ENCODE measurements at regions not wholly inside any gene's neighbourhood (a gene's known extent, or its start where the extent isn't known, plus 50 kb on each side); places are given as distances from the start of the nearest gene placed in this dataset.

DNA sequence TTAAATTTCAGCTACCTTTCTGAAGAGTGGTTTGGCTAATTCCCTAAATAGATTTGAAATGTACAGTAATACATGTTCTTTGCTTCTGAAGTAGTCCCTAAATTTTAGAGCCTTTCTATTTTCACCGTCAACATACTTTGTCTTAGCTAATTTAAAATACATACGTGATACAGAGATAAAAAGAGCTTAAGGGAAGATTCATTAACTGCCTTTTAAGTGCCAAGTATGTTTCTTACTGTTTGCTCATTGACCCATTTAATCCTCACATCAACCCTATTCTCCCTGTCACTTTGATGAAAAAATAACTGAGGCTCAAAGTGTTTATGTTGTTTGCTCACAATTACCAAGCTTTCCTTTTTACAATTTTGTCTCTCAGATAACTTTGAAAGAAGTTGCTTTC is 118.6 kb upstream of the CDH7 start:
- TF ChIP-seq, protein P1, sequence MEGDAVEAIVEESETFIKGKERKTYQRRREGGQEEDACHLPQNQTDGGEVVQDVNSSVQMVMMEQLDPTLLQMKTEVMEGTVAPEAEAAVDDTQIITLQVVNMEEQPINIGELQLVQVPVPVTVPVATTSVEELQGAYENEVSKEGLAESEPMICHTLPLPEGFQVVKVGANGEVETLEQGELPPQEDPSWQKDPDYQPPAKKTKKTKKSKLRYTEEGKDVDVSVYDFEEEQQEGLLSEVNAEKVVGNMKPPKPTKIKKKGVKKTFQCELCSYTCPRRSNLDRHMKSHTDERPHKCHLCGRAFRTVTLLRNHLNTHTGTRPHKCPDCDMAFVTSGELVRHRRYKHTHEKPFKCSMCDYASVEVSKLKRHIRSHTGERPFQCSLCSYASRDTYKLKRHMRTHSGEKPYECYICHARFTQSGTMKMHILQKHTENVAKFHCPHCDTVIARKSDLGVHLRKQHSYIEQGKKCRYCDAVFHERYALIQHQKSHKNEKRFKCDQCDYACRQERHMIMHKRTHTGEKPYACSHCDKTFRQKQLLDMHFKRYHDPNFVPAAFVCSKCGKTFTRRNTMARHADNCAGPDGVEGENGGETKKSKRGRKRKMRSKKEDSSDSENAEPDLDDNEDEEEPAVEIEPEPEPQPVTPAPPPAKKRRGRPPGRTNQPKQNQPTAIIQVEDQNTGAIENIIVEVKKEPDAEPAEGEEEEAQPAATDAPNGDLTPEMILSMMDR (IDR thresholded peaks at IDR 0.05; ENCODE audit: borderline replicate concordance): no peak
- no peaks in the 10 kb centered on the region for H3K36me3 ChIP-seq
- H3K27ac ChIP-seq (replicated peaks): no peak overlapping the region
- H3K4me3 ChIP-seq: no peak overlapping the region
- H3K27me3 ChIP-seq (ENCODE audit: low read depth): no peaks in the 10 kb centered on the region
- H3K4me1 ChIP-seq: no peaks in the 10 kb centered on the region
- intact Hi-C loops (cut with micrococcal nuclease): no loop called here
- DNase-seq: no peak
- no peaks in the 10 kb centered on the region for H3K9me3 ChIP-seq (replicated peaks)

DNA sequence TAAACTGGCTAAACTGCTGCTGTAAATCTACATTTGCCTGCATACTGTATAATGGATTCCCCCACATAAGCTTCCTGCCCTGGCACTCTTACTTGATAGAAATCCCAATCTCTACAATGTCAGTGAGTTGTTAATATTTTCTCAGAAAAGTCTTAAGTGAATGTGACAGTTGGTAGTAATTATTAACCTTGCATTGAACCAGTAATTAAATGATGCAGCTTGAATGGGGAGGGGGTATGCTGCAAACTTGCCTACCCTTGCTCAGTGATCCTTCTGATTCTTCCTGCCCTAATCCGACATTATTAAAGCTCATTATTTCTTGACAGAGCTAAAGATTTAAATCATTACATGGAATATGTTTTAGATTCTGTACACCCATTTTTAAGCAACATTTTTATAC is 119.0 kb upstream of the CDH7 start:
- Histone ChIP-seq H3K27ac (replicated peaks) (no peak overlapping the region), H3K4me3 (no peak overlapping the region), H3K4me1 (no peaks in the 10 kb centered on the region), H3K27me3 (ENCODE audit: low read depth) (no peaks in the 10 kb centered on the region), H3K36me3 (no peaks in the 10 kb centered on the region), H3K9me3 (replicated peaks) (no peaks in the 10 kb centered on the region)
- TF ChIP-seq, protein P1 (IDR thresholded peaks at IDR 0.05; ENCODE audit: borderline replicate concordance): no peak
- intact Hi-C loops (cut with micrococcal nuclease): no loop called here
- no peak for DNase-seq

DNA sequence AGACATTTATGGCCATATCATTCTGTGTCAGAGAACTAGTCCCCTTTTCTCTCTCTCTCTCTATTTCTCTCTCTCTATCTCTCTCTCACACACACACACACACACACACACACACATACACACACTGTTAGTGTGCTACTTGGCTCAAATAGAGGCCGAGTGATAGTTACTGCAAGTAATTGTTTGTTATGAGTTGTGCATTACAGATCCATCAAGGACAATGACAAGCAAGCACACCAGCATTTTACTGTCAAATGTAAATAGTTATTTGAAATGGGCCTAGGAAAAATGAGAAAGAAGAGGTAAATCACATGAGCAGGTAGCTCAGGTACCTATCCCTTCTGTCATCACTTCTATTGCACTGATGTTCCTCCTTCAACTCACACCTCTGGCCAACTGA is 122.4 kb upstream of the CDH7 start:
- no peak overlapping the region for H3K4me3 ChIP-seq
- intact Hi-C loops (cut with micrococcal nuclease): no loop called here

DNA sequence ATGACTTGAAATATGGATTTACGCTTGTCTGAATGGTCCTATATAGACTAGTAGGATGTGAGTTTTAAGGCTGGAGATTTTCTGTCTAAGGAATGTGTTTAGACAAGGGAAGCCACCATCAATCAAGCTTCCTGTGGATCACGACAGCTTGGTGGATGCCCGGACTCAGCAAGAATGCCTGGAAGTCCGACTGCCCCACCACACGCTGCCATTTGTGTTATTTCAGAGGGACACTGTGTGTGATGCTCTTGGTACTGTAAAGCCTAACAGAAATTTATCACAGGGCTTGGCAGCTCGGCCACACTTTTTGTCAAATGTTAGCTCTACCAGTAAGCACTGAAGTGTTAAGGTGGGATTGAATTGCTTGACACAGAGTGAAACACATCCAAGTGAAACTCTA is 127.1 kb upstream of the CDH7 start:
- intact Hi-C loops (cut with micrococcal nuclease): no loop called here
- no peaks in the 10 kb centered on the region for H3K4me1 ChIP-seq
- no peaks in the 10 kb centered on the region for H3K36me3 ChIP-seq
- TF ChIP-seq, protein P1 (IDR thresholded peaks at IDR 0.05; ENCODE audit: borderline replicate concordance): no peak
- H3K4me3 ChIP-seq: no peak overlapping the region
- H3K27ac ChIP-seq (replicated peaks): no peak overlapping the region
- H3K27me3 ChIP-seq (ENCODE audit: low read depth): no peaks in the 10 kb centered on the region
- H3K9me3 ChIP-seq (replicated peaks): no peaks in the 10 kb centered on the region
- no peak for DNase-seq

More for the DNA sequence above, 122.4 kb upstream of the CDH7 start:
- TF ChIP-seq, protein P1 (IDR thresholded peaks at IDR 0.05; ENCODE audit: borderline replicate concordance): no peak
- Histone ChIP-seq H3K27ac (replicated peaks) (no peak overlapping the region), H3K4me1 (no peaks in the 10 kb centered on the region), H3K36me3 (no peaks in the 10 kb centered on the region), H3K27me3 (ENCODE audit: low read depth) (no peaks in the 10 kb centered on the region), H3K9me3 (replicated peaks) (no peaks in the 10 kb centered on the region)
- no peak for DNase-seq

DNA sequence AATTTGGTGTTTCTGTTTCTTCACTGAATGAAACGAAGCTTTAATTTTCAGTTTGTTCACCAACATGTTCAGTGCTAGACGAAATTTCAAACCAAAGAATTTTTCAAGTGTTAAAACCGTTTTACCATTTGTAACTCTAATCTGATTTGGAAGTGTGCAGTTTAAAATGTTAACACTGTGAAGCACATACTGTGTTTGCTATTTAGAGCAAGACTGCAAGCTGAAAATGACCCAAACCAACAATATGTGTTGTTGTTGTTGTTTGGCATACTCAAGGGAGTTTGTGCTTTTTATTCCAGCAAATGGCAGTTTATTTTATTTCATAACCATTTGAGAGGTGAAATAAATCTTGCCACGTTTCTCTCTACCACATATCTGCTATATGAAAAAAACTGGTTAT is 128.4 kb upstream of the CDH7 start:
- no peaks in the 10 kb centered on the region for H3K9me3 ChIP-seq (replicated peaks)
- no peaks in the 10 kb centered on the region for H3K36me3 ChIP-seq
- no peaks in the 10 kb centered on the region for H3K4me1 ChIP-seq
- H3K27ac ChIP-seq (replicated peaks): no peak overlapping the region
- intact Hi-C loops (cut with micrococcal nuclease): no loop called here
- DNase-seq: no peak
- H3K27me3 ChIP-seq (ENCODE audit: low read depth): no peaks in the 10 kb centered on the region
- TF ChIP-seq, protein P1 (IDR thresholded peaks at IDR 0.05; ENCODE audit: borderline replicate concordance): no peak
- no peak overlapping the region for H3K4me3 ChIP-seq
